GM12874 (cell line): ENCODE measurements at regions not wholly inside any gene's neighbourhood (a gene's known extent, or its start where the extent isn't known, plus 50 kb on each side); places are given as distances from the start of the nearest gene placed in this dataset.

Source experiments
- CTCF ChIP-seq: IDR thresholded peaks from 2 replicates; pipeline ENCODE4 v1.5.1; 2011; ENCODE audit warnings: low read depth, mild to moderate bottlenecking, control low read depth, low read length, moderate library complexity; ENCODE audit not compliant: insufficient read depth

GRCh38 chr9:12253941-12254340 is 439.2 kb upstream of the TYRP1 start:
- TF ChIP-seq CTCF: no peak

GRCh38 chr9:12266758-12267157 is 426.4 kb upstream of the TYRP1 start:
- no peak for TF ChIP-seq CTCF

- TF ChIP-seq CTCF: no peak
Observed at GRCh38 chr9:12271421-12271891, 421.7 kb upstream of the TYRP1 start.

- no peak for TF ChIP-seq CTCF
Observed at GRCh38 chr9:12272471-12273120, 420.6 kb upstream of the TYRP1 start.

- TF ChIP-seq CTCF: no peak
Observed at GRCh38 chr9:12274577-12274976, 418.6 kb upstream of the TYRP1 start.

GRCh38 chr9:12276505-12276904 is 416.7 kb upstream of the TYRP1 start:
- TF ChIP-seq CTCF: no peak

- no peak for TF ChIP-seq CTCF
Observed at GRCh38 chr9:12289711-12290110, 403.5 kb upstream of the TYRP1 start.
